ENCODE measurements at regions not wholly inside any gene's neighbourhood (a gene's known extent, or its start where the extent isn't known, plus 50 kb on each side); places are given as distances from the start of the nearest gene placed in this dataset.
A peak's percentile ranks its signal among the peaks of the same experiment; 100 is the strongest.

- no peaks in the 10 kb centered on the region for H3K4me1 ChIP-seq
- intact Hi-C loops (cut with DNase I; ENCODE audit: low total_unique reads): no loop called here
- peak overlapping the region in 1 of 2 donors; percentile 39 for H3K27ac ChIP-seq
- no peak overlapping the region for H3K4me3 ChIP-seq
- DNase-seq: peak in 1 of 2 donors; percentile 46
- no peaks in the 10 kb centered on the region for H3K36me3 ChIP-seq
- no peak for TF ChIP-seq POLR2A (IDR thresholded peaks at IDR 0.05)
- TF ChIP-seq, protein P1, sequence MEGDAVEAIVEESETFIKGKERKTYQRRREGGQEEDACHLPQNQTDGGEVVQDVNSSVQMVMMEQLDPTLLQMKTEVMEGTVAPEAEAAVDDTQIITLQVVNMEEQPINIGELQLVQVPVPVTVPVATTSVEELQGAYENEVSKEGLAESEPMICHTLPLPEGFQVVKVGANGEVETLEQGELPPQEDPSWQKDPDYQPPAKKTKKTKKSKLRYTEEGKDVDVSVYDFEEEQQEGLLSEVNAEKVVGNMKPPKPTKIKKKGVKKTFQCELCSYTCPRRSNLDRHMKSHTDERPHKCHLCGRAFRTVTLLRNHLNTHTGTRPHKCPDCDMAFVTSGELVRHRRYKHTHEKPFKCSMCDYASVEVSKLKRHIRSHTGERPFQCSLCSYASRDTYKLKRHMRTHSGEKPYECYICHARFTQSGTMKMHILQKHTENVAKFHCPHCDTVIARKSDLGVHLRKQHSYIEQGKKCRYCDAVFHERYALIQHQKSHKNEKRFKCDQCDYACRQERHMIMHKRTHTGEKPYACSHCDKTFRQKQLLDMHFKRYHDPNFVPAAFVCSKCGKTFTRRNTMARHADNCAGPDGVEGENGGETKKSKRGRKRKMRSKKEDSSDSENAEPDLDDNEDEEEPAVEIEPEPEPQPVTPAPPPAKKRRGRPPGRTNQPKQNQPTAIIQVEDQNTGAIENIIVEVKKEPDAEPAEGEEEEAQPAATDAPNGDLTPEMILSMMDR (IDR thresholded peaks at IDR 0.05): no peak
- no peaks in the 10 kb centered on the region for H3K9me3 ChIP-seq
- H3K27me3 ChIP-seq: no peaks in the 10 kb centered on the region
Observed at GRCh38 chr7:135808206-135808605, 59.6 kb upstream of the FAM180A start.

DNA sequence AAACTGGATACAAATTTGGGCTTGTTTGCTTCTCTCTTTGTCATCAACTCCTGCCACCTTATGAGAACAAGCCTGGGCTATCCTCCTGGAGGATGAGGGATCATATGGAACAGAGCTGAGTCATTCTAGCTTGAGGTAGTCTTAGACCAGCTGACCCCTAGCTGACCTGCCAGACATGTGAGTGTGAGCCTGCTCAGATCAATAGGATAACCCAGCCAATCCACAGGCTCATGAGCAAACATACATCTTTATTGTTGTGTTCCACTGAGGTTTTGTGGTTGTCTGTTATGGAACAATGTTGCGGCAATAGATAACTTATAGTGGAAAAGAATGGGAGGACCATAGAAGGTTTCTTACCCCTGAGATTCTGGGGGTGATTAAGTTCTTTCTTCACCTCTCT, 54.5 kb upstream of the FAM180A start:
- intact Hi-C loops (cut with DNase I; ENCODE audit: low total_unique reads): no loop called here
- DNase-seq: no peak
- no peak overlapping the region for H3K4me3 ChIP-seq
- no peaks in the 10 kb centered on the region for H3K36me3 ChIP-seq
- no peaks in the 10 kb centered on the region for H3K4me1 ChIP-seq
- H3K27me3 ChIP-seq: no peaks in the 10 kb centered on the region
- TF ChIP-seq, protein P1 (IDR thresholded peaks at IDR 0.05): no peak
- TF ChIP-seq POLR2A (IDR thresholded peaks at IDR 0.05): no peak
- no peaks in the 10 kb centered on the region for H3K9me3 ChIP-seq
- no peak overlapping the region for H3K27ac ChIP-seq

GRCh38 chr7:135802697-135803096, 54.1 kb upstream of the FAM180A start:
- intact Hi-C loops (cut with DNase I; ENCODE audit: low total_unique reads): no loop called here

GRCh38 chr7:135801877-135802276, 53.3 kb upstream of the FAM180A start:
- Histone ChIP-seq H3K4me3 (no peak overlapping the region), H3K9me3 (no peaks in the 10 kb centered on the region), H3K36me3 (no peaks in the 10 kb centered on the region), H3K4me1 (no peaks in the 10 kb centered on the region), H3K27ac (no peak overlapping the region), H3K27me3 (no peaks in the 10 kb centered on the region)
- no peak for DNase-seq
- TF ChIP-seq, protein P1 (IDR thresholded peaks at IDR 0.05): no peak
- TF ChIP-seq POLR2A (IDR thresholded peaks at IDR 0.05): no peak
- intact Hi-C loops (cut with DNase I; ENCODE audit: low total_unique reads): no loop called here

More at GRCh38 chr7:135802697-135803096, 54.1 kb upstream of the FAM180A start:
- Histone ChIP-seq H3K27me3 (no peaks in the 10 kb centered on the region), H3K4me1 (no peaks in the 10 kb centered on the region), H3K4me3 (no peak overlapping the region), H3K36me3 (no peaks in the 10 kb centered on the region), H3K9me3 (no peaks in the 10 kb centered on the region), H3K27ac (no peak overlapping the region)
- no peak for DNase-seq
- TF ChIP-seq, protein P1 (IDR thresholded peaks at IDR 0.05): no peak
- TF ChIP-seq POLR2A (IDR thresholded peaks at IDR 0.05): no peak

DNA sequence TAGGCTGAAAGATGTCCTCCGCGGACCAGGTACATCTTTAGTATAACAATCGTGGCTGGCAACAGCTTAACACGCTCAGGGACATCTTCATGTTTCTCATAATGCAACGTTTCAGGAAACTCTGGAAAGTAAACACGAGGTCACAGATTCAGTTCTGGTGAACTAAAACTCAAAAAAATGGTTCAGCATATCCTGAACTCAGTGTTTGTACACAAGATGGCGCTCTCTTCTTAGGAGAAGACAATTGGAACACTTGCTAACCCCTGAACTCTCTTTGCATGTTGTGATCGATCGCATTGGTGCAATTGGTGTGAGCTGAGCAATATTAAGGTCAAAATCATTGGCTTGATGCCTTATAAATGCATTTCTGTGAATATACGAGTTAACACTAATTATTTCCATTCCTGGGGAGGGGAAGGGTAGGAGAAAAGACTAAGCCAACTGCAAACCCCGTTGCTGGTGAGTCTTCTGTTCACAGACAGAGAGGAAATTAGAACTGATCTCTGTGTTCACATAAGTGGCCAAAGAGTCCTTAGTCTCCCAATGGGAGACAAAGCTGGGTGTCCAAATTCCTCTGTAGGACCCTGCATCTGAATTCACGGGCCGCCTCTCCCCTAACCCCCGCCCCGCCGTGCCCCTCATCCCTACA, 52.6 kb upstream of the FAM180A start:
- TF ChIP-seq, protein P1 (IDR thresholded peaks at IDR 0.05): peak; percentile 67 to 83 (median 78)
- no peak for TF ChIP-seq POLR2A (IDR thresholded peaks at IDR 0.05)
- H3K4me3 ChIP-seq: no peak overlapping the region
- no peaks in the 10 kb centered on the region for H3K27me3 ChIP-seq
- H3K27ac ChIP-seq: no peak overlapping the region
- no peaks in the 10 kb centered on the region for H3K9me3 ChIP-seq
- intact Hi-C loops (cut with DNase I; ENCODE audit: low total_unique reads): no loop called here
- no peak for DNase-seq
- no peaks in the 10 kb centered on the region for H3K4me1 ChIP-seq
- no peaks in the 10 kb centered on the region for H3K36me3 ChIP-seq

Data from uterus (tissue), 3 donors.